GM23248 (cell line): ENCODE measurements at regions not wholly inside any gene's neighbourhood (a gene's known extent, or its start where the extent isn't known, plus 50 kb on each side); places are given as distances from the start of the nearest gene placed in this dataset.

Experiments
- DNase-seq: peaks from one replicate; pipeline ENCODE4 v3.0.0-alpha.2; 2015
- H2AFZ ChIP-seq: fragments of 200-600 bp; sonication (generic); 2 replicates; pipeline ENCODE4 v1.6.1; 2016; ENCODE audit warnings: antibody characterized with exemption
- H3F3A ChIP-seq: fragments of 200-600 bp; sonication (generic); 2 replicates; pipeline ENCODE4 v1.6.1; 2016; ENCODE audit warnings: mild to moderate bottlenecking, antibody characterized with exemption, mixed run types; ENCODE audit not compliant: insufficient read depth
- H3K27ac ChIP-seq: fragments of 200-600 bp; sonication (generic); 2 replicates; pipeline ENCODE4 v1.5.1; 2016; ENCODE audit warnings: mild to moderate bottlenecking
- H3K27me3 ChIP-seq: fragments of 200-600 bp; sonication (generic); replicated peaks from 2 replicates; pipeline ENCODE4 v1.6.1; 2016; ENCODE audit warnings: mild to moderate bottlenecking; ENCODE audit not compliant: insufficient read depth
- H3K36me3 ChIP-seq: fragments of 200-600 bp; sonication (generic); 2 replicates; pipeline ENCODE4 v1.6.1; 2016; ENCODE audit warnings: low read depth, mild to moderate bottlenecking
- H3K4me1 ChIP-seq: fragments of 200-600 bp; sonication (generic); 2 replicates; pipeline ENCODE4 v1.6.1; 2016; ENCODE audit warnings: mild to moderate bottlenecking; ENCODE audit not compliant: insufficient read depth
- H3K4me2 ChIP-seq: fragments of 200-600 bp; sonication (generic); one replicate; pipeline ENCODE4 v1.6.1; 2016; ENCODE audit warnings: mild to moderate bottlenecking; ENCODE audit not compliant: unreplicated experiment
- H3K4me3 ChIP-seq: fragments of 200-600 bp; sonication (generic); 2 replicates; pipeline ENCODE4 v1.5.1; 2016; ENCODE audit warnings: mild to moderate bottlenecking
- H3K79me2 ChIP-seq: fragments of 200-600 bp; sonication (generic); 2 replicates; pipeline ENCODE4 v1.6.1; 2016; ENCODE audit warnings: mild to moderate bottlenecking; ENCODE audit not compliant: insufficient read depth
- H3K9ac ChIP-seq: fragments of 200-600 bp; sonication (generic); 2 replicates; pipeline ENCODE4 v1.6.1; 2016; ENCODE audit warnings: mild to moderate bottlenecking
- H3K9me2 ChIP-seq: fragments of 200-600 bp; sonication (generic); 2 replicates; pipeline ENCODE4 v1.6.1; 2016; ENCODE audit warnings: mixed run types, mild to moderate bottlenecking, moderate library complexity; ENCODE audit not compliant: insufficient read depth
- H3K9me3 ChIP-seq: fragments of 200-600 bp; sonication (generic); one replicate; pipeline ENCODE4 v1.6.1; 2017; ENCODE audit warnings: low read depth
- H4K20me1 ChIP-seq: fragments of 200-600 bp; sonication (generic); 2 replicates; pipeline ENCODE4 v1.6.0; 2016; ENCODE audit not compliant: insufficient read depth
- EZH2 ChIP-seq: fragments of 200-600 bp; sonication (generic); IDR thresholded peaks from 2 replicates; pipeline ENCODE4 v1.6.1; 2018; ENCODE audit warnings: antibody characterized with exemption, mild to moderate bottlenecking; ENCODE audit not compliant: insufficient read depth, poor library complexity, severe bottlenecking
- EZH2phosphoT487 ChIP-seq: fragments of 200-600 bp; sonication (generic); IDR thresholded peaks from 2 replicates; pipeline ENCODE4 v1.6.1; 2018; ENCODE audit warnings: antibody characterized with exemption, moderate library complexity, mild to moderate bottlenecking, low read depth; ENCODE audit not compliant: insufficient read depth
- WGBS, 2 experiments: methylation state at CpG; one replicate each; pipeline ENCODE4 v1.1.6; 2015 to 2017; ENCODE audit warnings: low lambda C conversion rate in 2 of 2, low coverage in 1 of 2; ENCODE audit errors: missing lambda C conversion rate in 2 of 2; 5-methylcytosine and 5-hydroxymethylcytosine counted together
- in situ Hi-C: fragments of 300-500 bp; cut with MboI; formaldehyde crosslinking; loops from 2 replicates; pipeline ENCODE4 v1.15.0; 2020

GRCh38 chrX:18026166-18026565, 165.1 kb upstream of the RAI2 start:
- Histone ChIP-seq H3F3A (no peaks in the 10 kb centered on the region), H3K27ac (no peak overlapping the region), H3K36me3 (no peaks in the 10 kb centered on the region), H4K20me1 (no peaks in the 10 kb centered on the region), H2AFZ (no peak overlapping the region), H3K4me3 (no peak overlapping the region), H3K9me3 (no peaks in the 10 kb centered on the region), H3K4me1 (no peaks in the 10 kb centered on the region), H3K4me2 (no peak overlapping the region), H3K9me2 (no peaks in the 10 kb centered on the region), H3K79me2 (no peaks in the 10 kb centered on the region), H3K9ac (no peak overlapping the region), H3K27me3 (no peaks in the 10 kb centered on the region)
- in situ Hi-C loops = no loop called here
- no peak for DNase-seq
- TF ChIP-seq EZH2 (no peak), EZH2phosphoT487 (no peak)
- WGBS, 2 experiments = 31 to 36% methylated on average over 8 of the region's 8 CpGs

- Histone ChIP-seq H3K27me3 (no peaks in the 10 kb centered on the region), H3K9me2 (no peaks in the 10 kb centered on the region), H3K4me3 (no peak overlapping the region), H3K79me2 (no peaks in the 10 kb centered on the region), H2AFZ (no peak overlapping the region), H3K9me3 (no peaks in the 10 kb centered on the region), H3K27ac (no peak overlapping the region), H3K4me1 (no peaks in the 10 kb centered on the region), H4K20me1 (no peaks in the 10 kb centered on the region), H3K36me3 (no peaks in the 10 kb centered on the region), H3F3A (no peaks in the 10 kb centered on the region), H3K9ac (no peak overlapping the region), H3K4me2 (no peak overlapping the region)
- WGBS, 2 experiments = 31 to 40% methylated on average over 4 of the region's 4 CpGs
- in situ Hi-C loops = no loop called here
- TF ChIP-seq EZH2phosphoT487 (no peak), EZH2 (no peak)
- DNase-seq = no peak
These were observed 156.3 kb upstream of the RAI2 start for GRCh38 chrX:18017411-18017810.

GRCh38 chrX:18016941-18017340, 155.8 kb upstream of the RAI2 start:
- Histone ChIP-seq H3K27me3 (no peaks in the 10 kb centered on the region), H3K4me3 (no peak overlapping the region), H3K4me2 (no peak overlapping the region), H3K9me2 (no peaks in the 10 kb centered on the region), H3K9me3 (no peaks in the 10 kb centered on the region), H3K4me1 (no peaks in the 10 kb centered on the region), H3K79me2 (no peaks in the 10 kb centered on the region), H3K36me3 (no peaks in the 10 kb centered on the region), H3F3A (no peaks in the 10 kb centered on the region), H4K20me1 (no peaks in the 10 kb centered on the region), H3K27ac (no peak overlapping the region), H2AFZ (no peak overlapping the region), H3K9ac (no peak overlapping the region)
- TF ChIP-seq EZH2phosphoT487 (no peak), EZH2 (no peak)
- 40 to 50% methylated on average over 4 of the region's 4 CpGs for WGBS, 2 experiments
- in situ Hi-C loops = no loop called here
- DNase-seq = no peak

- Histone ChIP-seq H3K79me2 (no peaks in the 10 kb centered on the region), H3K4me1 (no peaks in the 10 kb centered on the region), H3K27me3 (no peaks in the 10 kb centered on the region), H3K36me3 (no peaks in the 10 kb centered on the region), H3K9me2 (no peaks in the 10 kb centered on the region), H3K27ac (no peak overlapping the region), H3K4me2 (no peak overlapping the region), H3F3A (no peaks in the 10 kb centered on the region), H4K20me1 (no peaks in the 10 kb centered on the region), H3K4me3 (no peak overlapping the region), H2AFZ (no peak overlapping the region), H3K9ac (no peak overlapping the region), H3K9me3 (no peaks in the 10 kb centered on the region)
- TF ChIP-seq EZH2 = no peak
- no peak for TF ChIP-seq EZH2phosphoT487
- WGBS, 2 experiments = 79 to 94% methylated on average over 4 of the region's 4 CpGs
- DNase-seq = no peak
- in situ Hi-C loops = no loop called here
These were observed 149.2 kb upstream of the RAI2 start for GRCh38 chrX:18010253-18010652.

GRCh38 chrX:18003876-18004275, 142.8 kb upstream of the RAI2 start:
- Histone ChIP-seq H3K36me3 (no peaks in the 10 kb centered on the region), H2AFZ (no peak overlapping the region), H3K9me3 (no peaks in the 10 kb centered on the region), H3K27me3 (no peaks in the 10 kb centered on the region), H3F3A (no peaks in the 10 kb centered on the region), H3K4me1 (no peaks in the 10 kb centered on the region), H3K4me3 (no peak overlapping the region), H4K20me1 (no peaks in the 10 kb centered on the region), H3K9ac (no peak overlapping the region), H3K79me2 (no peaks in the 10 kb centered on the region), H3K4me2 (no peak overlapping the region), H3K9me2 (no peaks in the 10 kb centered on the region), H3K27ac (no peak overlapping the region)
- WGBS, 2 experiments = 6 to 11% methylated on average over 5 of the region's 5 CpGs
- DNase-seq = no peak
- in situ Hi-C loops = no loop called here
- TF ChIP-seq EZH2phosphoT487 (no peak), EZH2 (no peak)
